ENCODE measurements at regions not wholly inside any gene's neighbourhood (a gene's known extent, or its start where the extent isn't known, plus 50 kb on each side); places are given as distances from the start of the nearest gene placed in this dataset.

DNA sequence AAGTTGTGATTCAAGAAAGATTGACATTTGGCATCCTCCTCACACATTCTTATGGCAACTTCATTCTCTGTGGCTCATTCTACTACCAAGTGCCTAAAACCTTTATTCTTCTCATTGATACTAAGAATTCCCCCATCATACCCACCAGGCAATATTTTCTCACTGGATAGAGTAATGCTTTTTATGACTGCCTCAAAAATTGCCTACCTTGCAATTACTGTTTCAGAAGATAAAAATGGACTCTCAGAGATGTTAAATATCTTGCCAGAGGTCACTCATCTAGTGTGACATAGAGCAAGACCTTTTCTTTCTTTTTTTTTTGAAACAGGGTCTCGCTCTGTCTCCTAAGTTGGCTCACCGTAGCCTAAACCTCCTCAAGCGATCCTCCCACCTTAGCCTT, 192.8 kb upstream of the KYNU start:
- Histone ChIP-seq H3K9me3 (peaks cover 10% of the 10 kb centered on the region; the same call in 2 of the 3 replicates), H3K4me2 (no peak overlapping the region), H3K4me3 (no peak overlapping the region), H3K27ac (peak overlapping the region; percentile 69 to 74; a peak in 4 of 6 replicates), H3K4me1 (peaks cover 36% of the 10 kb centered on the region)
- CTCF ChIA-PET, result interaction anchor here (1.1 kb wide), 1 partner anchor 191 kb away, joined by 3 read pairs; no protein-coding TSS in a partner anchor
- 95% methylated on average over 3 of the region's 3 CpGs for WGBS (ENCODE audit: missing lambda C conversion rate)
- FAIRE-seq (no peak), DNase-seq (ENCODE audit: low read depth in 1 of 2, low spot score in 1 of 2) (no peak), ATAC-seq (no peak)
- TF ChIP-seq MAFK (IDR thresholded peaks at IDR 0.05; ENCODE audit: partially characterized antibody) (peak; percentile 95), EHMT2 (IDR thresholded peaks at IDR 0.05; ENCODE audit: low read depth) (no peak), ATOH8 (CRISPR knock-in tag; IDR thresholded peaks at IDR 0.05; ENCODE audit: low read depth) (no peak)
- POLR2A ChIA-PET, result no interaction called here

DNA sequence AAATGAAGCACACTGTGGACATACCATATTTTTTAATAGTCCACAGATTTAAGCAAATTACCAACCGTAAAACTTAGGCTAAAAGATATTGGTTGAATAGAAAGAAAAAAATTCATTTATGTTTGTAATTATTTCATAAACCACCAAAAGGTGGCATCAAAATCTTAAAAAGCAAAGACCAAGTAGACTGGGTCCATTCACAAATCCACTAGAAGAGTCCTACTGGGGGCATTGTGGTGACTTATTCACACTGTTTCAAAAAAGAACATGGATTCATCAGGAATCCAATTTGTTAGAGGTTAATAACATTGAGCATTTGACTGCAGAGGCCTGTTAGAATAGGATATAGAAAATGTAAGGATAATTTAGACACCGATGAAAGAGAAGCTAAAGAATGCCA, 194.9 kb upstream of the KYNU start:
- peak; percentile 66 to 87; a peak in 3 of 6 replicates for ATAC-seq
- peak; percentile 67 for FAIRE-seq
- CTCF ChIA-PET, result interaction anchor here (0.6 to 3.6 kb wide), 28 partner anchors 10 to 308 kb away, joined by 3 to 23 read pairs (median 4); partner anchors contain the start of gene KYNU

More for the DNA sequence above, 194.9 kb upstream of the KYNU start:
- Histone ChIP-seq H3K9me3 (peaks cover 10% of the 10 kb centered on the region; the same call in 2 of the 3 replicates), H3K27ac (peak overlapping the region; percentile 72 to 74), H3K4me3 (no peak overlapping the region), H3K4me2 (peak overlapping the region; percentile 60), H3K4me1 (peaks cover 24% of the 10 kb centered on the region)
- TF ChIP-seq SREBF2 (IDR thresholded peaks at IDR 0.05), result no peak
- TF ChIP-seq, protein P1, sequence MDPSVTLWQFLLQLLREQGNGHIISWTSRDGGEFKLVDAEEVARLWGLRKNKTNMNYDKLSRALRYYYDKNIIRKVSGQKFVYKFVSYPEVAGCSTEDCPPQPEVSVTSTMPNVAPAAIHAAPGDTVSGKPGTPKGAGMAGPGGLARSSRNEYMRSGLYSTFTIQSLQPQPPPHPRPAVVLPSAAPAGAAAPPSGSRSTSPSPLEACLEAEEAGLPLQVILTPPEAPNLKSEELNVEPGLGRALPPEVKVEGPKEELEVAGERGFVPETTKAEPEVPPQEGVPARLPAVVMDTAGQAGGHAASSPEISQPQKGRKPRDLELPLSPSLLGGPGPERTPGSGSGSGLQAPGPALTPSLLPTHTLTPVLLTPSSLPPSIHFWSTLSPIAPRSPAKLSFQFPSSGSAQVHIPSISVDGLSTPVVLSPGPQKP (IDR thresholded peaks at IDR 0.05; ENCODE audit: low read depth, low read length), result no peak
- no peak for TF ChIP-seq JUNB (IDR thresholded peaks at IDR 0.05)
- TF ChIP-seq RNF2 (IDR thresholded peaks at IDR 0.05; ENCODE audit: borderline replicate concordance, low read depth), result no peak
- TF ChIP-seq HOXA7 (CRISPR knock-in tag; IDR thresholded peaks at IDR 0.05), result no peak
- TF ChIP-seq, protein P2, sequence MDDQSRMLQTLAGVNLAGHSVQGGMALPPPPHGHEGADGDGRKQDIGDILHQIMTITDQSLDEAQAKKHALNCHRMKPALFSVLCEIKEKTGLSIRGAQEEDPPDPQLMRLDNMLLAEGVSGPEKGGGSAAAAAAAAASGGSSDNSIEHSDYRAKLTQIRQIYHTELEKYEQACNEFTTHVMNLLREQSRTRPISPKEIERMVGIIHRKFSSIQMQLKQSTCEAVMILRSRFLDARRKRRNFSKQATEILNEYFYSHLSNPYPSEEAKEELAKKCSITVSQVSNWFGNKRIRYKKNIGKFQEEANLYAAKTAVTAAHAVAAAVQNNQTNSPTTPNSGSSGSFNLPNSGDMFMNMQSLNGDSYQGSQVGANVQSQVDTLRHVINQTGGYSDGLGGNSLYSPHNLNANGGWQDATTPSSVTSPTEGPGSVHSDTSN (IDR thresholded peaks at IDR 0.05), result no peak
- peak; percentile 85 for TF ChIP-seq CTCF (IDR thresholded peaks at IDR 0.05)
- TF ChIP-seq MAFK (IDR thresholded peaks at IDR 0.05; ENCODE audit: partially characterized antibody), result no peak
- no peak for TF ChIP-seq ZC3H11A (IDR thresholded peaks at IDR 0.05)
- no peak for TF ChIP-seq RARB (CRISPR knock-in tag; IDR thresholded peaks at IDR 0.05)
- TF ChIP-seq MYC (IDR thresholded peaks at IDR 0.05; ENCODE audit: borderline replicate concordance, low read length), result no peak
- TF ChIP-seq EHMT2 (IDR thresholded peaks at IDR 0.05; ENCODE audit: low read depth), result no peak
- no peak for TF ChIP-seq FOXS1 (CRISPR knock-in tag; IDR thresholded peaks at IDR 0.05)
- TF ChIP-seq REST (IDR thresholded peaks at IDR 0.05), result no peak
- peak; percentile 93 for TF ChIP-seq SMC3 (IDR thresholded peaks at IDR 0.05)
- TF ChIP-seq RAD21 (conservative IDR thresholded peaks at IDR 0.05 in 1 of 2, IDR thresholded peaks at IDR 0.05 in 1 of 2), result peak; percentile 86 to 96
- TF ChIP-seq ESRRA (IDR thresholded peaks at IDR 0.05; ENCODE audit: borderline replicate concordance, low read length), result no peak
- TF ChIP-seq ZSCAN20 (CRISPR knock-in tag; IDR thresholded peaks at IDR 0.05), result no peak; the same call in 1 of the 2 replicates
- TF ChIP-seq, protein P3, sequence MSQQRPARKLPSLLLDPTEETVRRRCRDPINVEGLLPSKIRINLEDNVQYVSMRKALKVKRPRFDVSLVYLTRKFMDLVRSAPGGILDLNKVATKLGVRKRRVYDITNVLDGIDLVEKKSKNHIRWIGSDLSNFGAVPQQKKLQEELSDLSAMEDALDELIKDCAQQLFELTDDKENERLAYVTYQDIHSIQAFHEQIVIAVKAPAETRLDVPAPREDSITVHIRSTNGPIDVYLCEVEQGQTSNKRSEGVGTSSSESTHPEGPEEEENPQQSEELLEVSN (IDR thresholded peaks at IDR 0.05; ENCODE audit: borderline replicate concordance, low read depth), result no peak
- no peak for TF ChIP-seq CBX8 (IDR thresholded peaks at IDR 0.05)
- no peak for TF ChIP-seq EHF (CRISPR knock-in tag; IDR thresholded peaks at IDR 0.05)
- no peak for TF ChIP-seq NR3C1 (IDR thresholded peaks at IDR 0.05)
- no peak for TF ChIP-seq TFCP2L1 (CRISPR knock-in tag; IDR thresholded peaks at IDR 0.05)
- DNase-seq (ENCODE audit: low read depth in 1 of 2, low spot score in 1 of 2), result peak; percentile 13 to 77
- POLR2A ChIA-PET, result no interaction called here
- WGBS (ENCODE audit: missing lambda C conversion rate), result 59% methylated on average over 2 of the region's 2 CpGs

All from A549 (cell line).